ENCODE measurements at regions not wholly inside any gene's neighbourhood (a gene's known extent, or its start where the extent isn't known, plus 50 kb on each side); places are given as distances from the start of the nearest gene placed in this dataset.

DNA sequence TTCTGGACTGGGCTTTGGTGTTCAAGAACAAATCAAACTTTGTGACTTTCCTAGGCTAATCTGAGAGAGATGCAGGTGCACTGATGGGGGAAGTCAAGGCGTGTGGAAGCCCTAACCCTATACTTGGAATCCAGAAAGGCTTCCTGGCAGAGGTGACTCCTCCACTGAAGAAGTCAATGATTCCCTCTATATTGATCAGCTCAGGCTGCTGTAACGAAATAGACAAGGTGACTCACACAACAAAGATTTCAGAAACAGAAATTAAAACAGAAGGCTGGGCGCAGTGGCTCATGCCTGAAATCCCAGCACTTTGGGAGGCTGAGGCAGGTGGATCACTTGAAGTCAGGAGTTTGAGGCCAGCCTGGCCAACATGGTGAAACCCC, 69.6 kb upstream of the GGTA1 start:
- TF ChIP-seq PCBP2 (optimal IDR thresholded peaks at IDR 0.05; ENCODE audit: low read depth, low read length, poor library complexity, severe bottlenecking) (no peak), ZFP36 (IDR thresholded peaks at IDR 0.05; ENCODE audit: borderline replicate concordance, low read depth, low read length, partially characterized antibody) (peak; percentile 35), ZNF3 (CRISPR knock-in tag; IDR thresholded peaks at IDR 0.05) (peak; percentile 86)
- no peak for FAIRE-seq
- H3K36me3 ChIP-seq (replicated peaks in 1 of 2; ENCODE audit: control insufficient read depth in 1 of 2, insufficient read depth in 2 of 2, low read length in 2 of 2), result no peaks in the 10 kb centered on the region

DNA sequence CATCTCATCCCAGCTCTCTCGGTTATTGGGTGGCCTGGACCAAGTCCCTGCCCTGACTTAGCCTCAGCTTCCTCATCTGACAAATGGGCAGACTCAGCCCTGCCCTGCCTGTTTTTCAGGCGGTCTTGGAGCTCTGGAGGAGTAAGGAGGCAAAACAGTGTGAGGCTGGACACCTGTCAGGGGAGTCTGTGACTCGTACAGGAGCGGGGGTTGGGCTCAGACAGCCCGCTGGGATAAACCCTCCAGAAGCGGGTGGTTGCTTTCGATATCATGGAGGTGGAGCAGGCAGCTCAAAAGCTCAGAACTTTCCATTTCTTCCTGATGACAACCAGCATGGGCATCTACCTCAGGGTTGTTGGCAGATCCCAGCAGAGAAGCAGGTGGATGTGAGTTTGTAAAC, 72.9 kb upstream of the GGTA1 start:
- no peak overlapping the region for H3K4me3 ChIP-seq (replicated peaks in 1 of 3; ENCODE audit: insufficient read depth in 1 of 3, low read depth in 2 of 3, low read length in 3 of 3)
- H3K27me3 ChIP-seq (ENCODE audit: control insufficient read depth in 1 of 2, insufficient read depth in 2 of 2, low read length in 2 of 2), result peaks cover 4 to 58% of the 10 kb centered on the region in 2 experiments
- FAIRE-seq, result no peak
- no peak overlapping the region for H3K9ac ChIP-seq (ENCODE audit: insufficient read depth, low read depth, low read length)
- TF ChIP-seq POGZ (CRISPR knock-in tag; IDR thresholded peaks at IDR 0.05), result no peak
- no peak for TF ChIP-seq ZNF430 (CRISPR knock-in tag; IDR thresholded peaks at IDR 0.05)
- TF ChIP-seq ZNF629 (CRISPR knock-in tag; conservative IDR thresholded peaks at IDR 0.05), result 0 out of 2 replicates have a peak, but pooled peaks have one; percentile 38
- no peak for TF ChIP-seq NCOR1 (IDR thresholded peaks at IDR 0.05; ENCODE audit: borderline replicate concordance, low read length)
- TF ChIP-seq ZSCAN12 (CRISPR knock-in tag; IDR thresholded peaks at IDR 0.05), result no peak
- no peak overlapping the region for H3K4me2 ChIP-seq (ENCODE audit: low read depth, low read length)
- WGBS (ENCODE audit: low lambda C conversion rate), result 43% methylated on average over 7 of the region's 7 CpGs
- DNase-seq (ENCODE audit: low spot score), result no peak
- H3K79me2 ChIP-seq (ENCODE audit: insufficient read depth, low read length), result no peaks in the 10 kb centered on the region
- no TSS peak for BruUV-seq (replicated peaks)
- CTCF ChIA-PET (ENCODE audit: low intra/inter-chr PET ratio, low total read pairs), result no interaction called here
- POLR2A ChIA-PET, result no interaction called here
- peaks cover 25% of the 10 kb centered on the region for H3K4me1 ChIP-seq (ENCODE audit: insufficient read depth, low read length)
- in situ Hi-C loops (cut with HindIII; ENCODE audit: extremely low pct_ligation_motif_present, low pct_unique_long_range_greater_than_20kb), result no loop called here
- no peak for ATAC-seq
- no peak overlapping the region for H3K27ac ChIP-seq (ENCODE audit: extremely low read length, insufficient read depth, low read length)
- H2AFZ ChIP-seq (ENCODE audit: low read length), result no peak overlapping the region
- H4K20me1 ChIP-seq (ENCODE audit: insufficient read depth, low read length), result no peaks in the 10 kb centered on the region
- no peaks in the 10 kb centered on the region for H3K36me3 ChIP-seq (replicated peaks in 1 of 2; ENCODE audit: control insufficient read depth in 1 of 2, insufficient read depth in 2 of 2, low read length in 2 of 2)
- H3K9me3 ChIP-seq (ENCODE audit: low read length), result no peaks in the 10 kb centered on the region
- intact Hi-C loops (cut with micrococcal nuclease; ENCODE audit: unreplicated experiment), result no loop called here

More for the DNA sequence above, 69.6 kb upstream of the GGTA1 start:
- intact Hi-C loops (cut with micrococcal nuclease; ENCODE audit: unreplicated experiment) (no loop called here), in situ Hi-C loops (cut with HindIII; ENCODE audit: extremely low pct_ligation_motif_present, low pct_unique_long_range_greater_than_20kb) (no loop called here)
- CTCF ChIA-PET (ENCODE audit: low intra/inter-chr PET ratio, low total read pairs), result no interaction called here
- Histone ChIP-seq H3K79me2 (ENCODE audit: insufficient read depth, low read length) (no peaks in the 10 kb centered on the region), H3K4me3 (replicated peaks in 1 of 3; ENCODE audit: insufficient read depth in 1 of 3, low read depth in 2 of 3, low read length in 3 of 3) (no peak overlapping the region), H3K9ac (ENCODE audit: insufficient read depth, low read depth, low read length) (no peak overlapping the region), H3K9me3 (ENCODE audit: low read length) (no peaks in the 10 kb centered on the region), H4K20me1 (ENCODE audit: insufficient read depth, low read length) (no peaks in the 10 kb centered on the region), H3K27ac (ENCODE audit: extremely low read length, insufficient read depth, low read length) (no peak overlapping the region), H3K4me2 (ENCODE audit: low read depth, low read length) (no peak overlapping the region), H3K4me1 (ENCODE audit: insufficient read depth, low read length) (no peaks in the 10 kb centered on the region; the same call in 1 of the 2 replicates), H3K27me3 (ENCODE audit: control insufficient read depth in 1 of 2, insufficient read depth in 2 of 2, low read length in 2 of 2) (peaks cover 14 to 62% of the 10 kb centered on the region in 2 experiments), H2AFZ (ENCODE audit: low read length) (no peak overlapping the region)
- DNase-seq (ENCODE audit: low spot score), result no peak
- no peak for ATAC-seq
- 32% methylated on average over 3 of the region's 3 CpGs for WGBS (ENCODE audit: low lambda C conversion rate)
- BruUV-seq (replicated peaks), result no TSS peak
- POLR2A ChIA-PET, result no interaction called here
